Neural progenitor cell (in vitro differentiated cells): ENCODE measurements at regions not wholly inside any gene's neighbourhood (a gene's known extent, or its start where the extent isn't known, plus 50 kb on each side); places are given as distances from the start of the nearest gene placed in this dataset.

Experiments
- DNase-seq: peaks from one replicate; pipeline ENCODE4 v3.0.0-alpha.2; 2016; ENCODE audit warnings: low spot score
- H2AFZ ChIP-seq: fragments of 200-600 bp; sonication (generic); replicated peaks from 2 replicates; pipeline ENCODE4 v1.6.1; 2016; ENCODE audit warnings: antibody characterized with exemption
- H3F3A ChIP-seq: fragments of 200-600 bp; sonication (generic); 2 replicates; pipeline ENCODE4 v1.6.1; 2016; ENCODE audit warnings: antibody characterized with exemption, low read depth
- H3K27ac ChIP-seq: fragments of 200-600 bp; sonication (generic); 2 replicates; pipeline ENCODE4 v1.5.1; 2016; ENCODE audit warnings: mild to moderate bottlenecking
- H3K27me3 ChIP-seq: fragments of 200-600 bp; sonication (generic); 2 replicates; pipeline ENCODE4 v1.6.1; 2016; ENCODE audit warnings: mild to moderate bottlenecking, moderate library complexity
- H3K36me3 ChIP-seq: fragments of 200-600 bp; sonication (generic); 2 replicates; pipeline ENCODE4 v1.5.1; 2016
- H3K4me1 ChIP-seq: fragments of 200-600 bp; sonication (generic); 2 replicates; pipeline ENCODE4 v1.6.1; 2016; ENCODE audit warnings: mixed run types
- H3K4me2 ChIP-seq: fragments of 200-600 bp; sonication (generic); 2 replicates; pipeline ENCODE4 v1.6.1; 2016
- H3K4me3 ChIP-seq: fragments of 200-600 bp; sonication (generic); 2 replicates; pipeline ENCODE4 v1.5.1; 2016
- H3K79me2 ChIP-seq: fragments of 200-600 bp; sonication (generic); 2 replicates; pipeline ENCODE4 v1.6.1; 2016; ENCODE audit warnings: low read depth
- H3K9ac ChIP-seq: fragments of 200-600 bp; sonication (generic); 2 replicates; pipeline ENCODE4 v1.6.1; 2016
- H3K9me3 ChIP-seq: fragments of 200-600 bp; sonication (generic); 2 replicates; pipeline ENCODE4 v1.5.1; 2016; ENCODE audit warnings: low read depth
- H4K20me1 ChIP-seq: fragments of 200-600 bp; sonication (generic); 2 replicates; pipeline ENCODE4 v1.6.1; 2016; ENCODE audit warnings: low read depth
- H3K27ac Mint-ChIP-seq: 3 replicates; pipeline ENCODE4 v1.8.0; 2021; ENCODE audit warnings: mixed read lengths
- H3K27me3 Mint-ChIP-seq: 2 replicates; pipeline ENCODE4 v1.8.0; 2022; ENCODE audit warnings: low read depth, mild to moderate bottlenecking, inconsistent platforms, moderate library complexity, mixed read lengths; ENCODE audit not compliant: insufficient read depth
- H3K36me3 Mint-ChIP-seq: 3 replicates; pipeline ENCODE4 v1.8.0; 2021; ENCODE audit warnings: mixed read lengths
- H3K4me1 Mint-ChIP-seq: 3 replicates; pipeline ENCODE4 v1.8.0; 2021; ENCODE audit warnings: mixed read lengths
- H3K4me3 Mint-ChIP-seq: 3 replicates; pipeline ENCODE4 v1.8.0; 2021; ENCODE audit warnings: mild to moderate bottlenecking, moderate library complexity, mixed read lengths
- H3K9me3 Mint-ChIP-seq: 3 replicates; pipeline ENCODE4 v1.8.0; 2020; ENCODE audit warnings: mixed read lengths
- EZH2 ChIP-seq: fragments of 200-600 bp; sonication (generic); IDR thresholded peaks from 2 replicates; pipeline ENCODE4 v1.6.1; 2017; ENCODE audit warnings: antibody characterized with exemption, mild to moderate bottlenecking, moderate library complexity
- EZH2phosphoT487 ChIP-seq: fragments of 200-600 bp; sonication (generic); IDR thresholded peaks from 2 replicates; pipeline ENCODE4 v1.6.1; 2017; ENCODE audit warnings: antibody characterized with exemption
- TF ChIP-seq, protein P1 (sequence below): fragments of 200-600 bp; sonication (generic); IDR thresholded peaks from 2 replicates; pipeline ENCODE4 v1.5.1; 2017; ENCODE audit warnings: antibody characterized with exemption, mild to moderate bottlenecking

DNA sequence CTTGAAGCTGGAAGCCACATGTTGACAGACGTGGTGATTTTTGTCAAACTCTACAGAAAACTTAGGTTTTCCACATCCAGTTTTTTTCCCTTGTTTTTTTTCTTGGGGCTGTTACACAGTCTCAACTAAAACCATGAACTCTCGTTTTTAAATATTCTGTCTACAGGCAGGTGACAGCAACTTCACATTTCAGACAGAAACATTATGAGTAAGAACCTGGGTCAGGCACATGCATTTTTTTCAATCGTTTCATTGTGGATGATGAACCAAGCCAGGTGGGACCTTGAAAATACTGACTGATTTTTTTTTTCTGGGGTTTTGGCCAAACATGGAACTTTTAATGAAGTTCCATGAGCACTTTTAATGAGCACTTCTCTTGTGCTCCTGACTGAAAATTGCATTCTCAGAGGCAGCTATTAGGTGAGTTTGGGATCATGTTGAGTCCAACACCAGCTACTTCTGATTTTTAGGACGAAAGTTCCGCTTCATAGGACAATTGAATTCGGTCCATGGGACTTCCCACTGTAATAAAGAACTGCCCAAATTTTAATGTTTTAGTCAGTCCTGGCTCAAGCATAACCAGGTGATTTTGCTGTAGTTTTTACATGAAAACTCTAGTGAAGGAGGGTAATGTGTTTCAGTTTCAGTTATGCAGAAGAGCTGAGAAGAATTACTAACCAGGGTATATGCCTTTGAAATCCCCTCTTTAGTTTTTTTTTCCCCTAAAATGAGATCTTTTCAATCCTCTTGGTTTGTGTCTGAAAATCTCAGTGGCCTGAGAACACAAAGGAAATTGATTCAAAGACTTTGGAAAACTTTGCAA lies 93.2 kb upstream of the ADAMTS16 start:
- Histone ChIP-seq H3K27ac (no peak overlapping the region), H3K4me3 (no peak overlapping the region), H4K20me1 (no peaks in the 10 kb centered on the region), H3K9me3 (no peaks in the 10 kb centered on the region), H3K4me2 (no peak overlapping the region), H2AFZ (no peak overlapping the region), H3K4me1 (no peaks in the 10 kb centered on the region), H3K27me3 (no peaks in the 10 kb centered on the region), H3K36me3 (no peaks in the 10 kb centered on the region), H3F3A (no peaks in the 10 kb centered on the region), H3K79me2 (no peaks in the 10 kb centered on the region), H3K9ac (no peak overlapping the region)
- Mint-ChIP-seq H3K27ac (no peak overlapping the region), H3K36me3 (no peaks in the 10 kb centered on the region), H3K4me3 (no peak overlapping the region), H3K9me3 (no peaks in the 10 kb centered on the region), H3K4me1 (no peaks in the 10 kb centered on the region), H3K27me3 (no peaks in the 10 kb centered on the region)
- DNase-seq = no peak
- TF ChIP-seq EZH2phosphoT487 (no peak), EZH2 (no peak)
- TF ChIP-seq, protein P1, sequence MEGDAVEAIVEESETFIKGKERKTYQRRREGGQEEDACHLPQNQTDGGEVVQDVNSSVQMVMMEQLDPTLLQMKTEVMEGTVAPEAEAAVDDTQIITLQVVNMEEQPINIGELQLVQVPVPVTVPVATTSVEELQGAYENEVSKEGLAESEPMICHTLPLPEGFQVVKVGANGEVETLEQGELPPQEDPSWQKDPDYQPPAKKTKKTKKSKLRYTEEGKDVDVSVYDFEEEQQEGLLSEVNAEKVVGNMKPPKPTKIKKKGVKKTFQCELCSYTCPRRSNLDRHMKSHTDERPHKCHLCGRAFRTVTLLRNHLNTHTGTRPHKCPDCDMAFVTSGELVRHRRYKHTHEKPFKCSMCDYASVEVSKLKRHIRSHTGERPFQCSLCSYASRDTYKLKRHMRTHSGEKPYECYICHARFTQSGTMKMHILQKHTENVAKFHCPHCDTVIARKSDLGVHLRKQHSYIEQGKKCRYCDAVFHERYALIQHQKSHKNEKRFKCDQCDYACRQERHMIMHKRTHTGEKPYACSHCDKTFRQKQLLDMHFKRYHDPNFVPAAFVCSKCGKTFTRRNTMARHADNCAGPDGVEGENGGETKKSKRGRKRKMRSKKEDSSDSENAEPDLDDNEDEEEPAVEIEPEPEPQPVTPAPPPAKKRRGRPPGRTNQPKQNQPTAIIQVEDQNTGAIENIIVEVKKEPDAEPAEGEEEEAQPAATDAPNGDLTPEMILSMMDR = no peak

DNA sequence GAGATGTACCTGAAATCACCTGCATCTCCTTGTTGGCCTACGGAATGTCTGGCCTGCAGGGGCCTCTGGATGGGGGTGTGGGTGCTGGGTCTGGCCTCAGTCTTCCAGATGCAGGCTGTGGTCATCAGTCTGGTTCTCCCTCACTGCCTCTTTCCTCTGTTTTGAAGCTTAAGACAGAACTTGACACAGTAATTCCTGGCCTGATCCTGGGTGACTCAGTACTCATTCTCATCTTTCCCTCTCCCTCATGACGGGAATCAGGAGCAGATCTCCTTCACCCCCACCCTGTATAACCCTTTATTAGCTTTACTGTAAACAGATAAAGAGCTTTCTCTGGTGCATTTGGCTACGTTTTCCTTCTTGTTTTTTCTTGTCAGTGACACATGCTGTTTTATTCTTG lies 89.3 kb upstream of the ADAMTS16 start:
- TF ChIP-seq, protein P1 = no peak
- no peak for TF ChIP-seq EZH2phosphoT487
- TF ChIP-seq EZH2 = no peak
- no peak overlapping the region for H3K9ac ChIP-seq
- H3K36me3 ChIP-seq = no peaks in the 10 kb centered on the region
- no peaks in the 10 kb centered on the region for H3K4me1 Mint-ChIP-seq
- H3K4me2 ChIP-seq = no peak overlapping the region
- DNase-seq = no peak
- H3K4me1 ChIP-seq = no peaks in the 10 kb centered on the region
- H3K27ac ChIP-seq = no peak overlapping the region
- no peak overlapping the region for H3K4me3 ChIP-seq
- H3F3A ChIP-seq = no peaks in the 10 kb centered on the region
- H3K36me3 Mint-ChIP-seq = no peaks in the 10 kb centered on the region
- H3K27ac Mint-ChIP-seq = no peak overlapping the region
- no peaks in the 10 kb centered on the region for H4K20me1 ChIP-seq
- H3K4me3 Mint-ChIP-seq = no peak overlapping the region
- H3K27me3 ChIP-seq = no peaks in the 10 kb centered on the region
- no peaks in the 10 kb centered on the region for H3K79me2 ChIP-seq
- H3K9me3 ChIP-seq = no peaks in the 10 kb centered on the region
- no peaks in the 10 kb centered on the region for H3K9me3 Mint-ChIP-seq
- H3K27me3 Mint-ChIP-seq = no peaks in the 10 kb centered on the region
- H2AFZ ChIP-seq = no peak overlapping the region

DNA sequence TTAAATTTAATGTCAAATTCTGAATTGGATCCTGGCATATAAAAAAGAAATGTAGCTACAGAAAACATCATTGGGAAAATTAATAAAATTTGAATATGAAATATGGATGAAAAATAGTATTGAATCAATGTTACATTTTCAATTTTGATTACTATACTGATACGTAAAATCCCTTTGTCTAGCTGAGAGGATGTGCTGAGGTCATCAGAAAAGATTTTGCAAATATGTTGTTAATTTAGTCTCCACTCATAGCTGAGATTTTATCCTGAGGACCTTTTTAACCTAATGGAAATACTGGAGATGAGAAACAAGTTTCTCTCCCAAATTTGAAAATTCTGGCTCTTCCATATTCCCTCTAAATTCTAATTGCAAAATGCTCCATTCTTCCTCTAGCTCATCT lies 84.4 kb upstream of the ADAMTS16 start:
- no peak for DNase-seq
- H3K4me1 Mint-ChIP-seq = no peaks in the 10 kb centered on the region
- H2AFZ ChIP-seq = no peak overlapping the region
- H3K27me3 Mint-ChIP-seq = peaks cover 2% of the 10 kb centered on the region
- no peaks in the 10 kb centered on the region for H3K36me3 ChIP-seq
- H3K4me3 Mint-ChIP-seq = no peak overlapping the region
- no peak overlapping the region for H3K4me3 ChIP-seq
- no peaks in the 10 kb centered on the region for H3K9me3 ChIP-seq
- H3K9ac ChIP-seq = no peak overlapping the region
- H3K27ac Mint-ChIP-seq = no peak overlapping the region
- no peak overlapping the region for H3K27ac ChIP-seq
- no peaks in the 10 kb centered on the region for H3K4me1 ChIP-seq
- H3K4me2 ChIP-seq = no peak overlapping the region
- H3K9me3 Mint-ChIP-seq = peaks cover 2% of the 10 kb centered on the region
- no peaks in the 10 kb centered on the region for H3F3A ChIP-seq
- TF ChIP-seq, protein P1 = no peak
- TF ChIP-seq EZH2phosphoT487 = no peak
- TF ChIP-seq EZH2 = no peak
- no peaks in the 10 kb centered on the region for H3K27me3 ChIP-seq
- H4K20me1 ChIP-seq = no peaks in the 10 kb centered on the region
- no peaks in the 10 kb centered on the region for H3K36me3 Mint-ChIP-seq
- no peaks in the 10 kb centered on the region for H3K79me2 ChIP-seq
